A549 (cell line): ENCODE measurements at regions not wholly inside any gene's neighbourhood (a gene's known extent, or its start where the extent isn't known, plus 50 kb on each side); places are given as distances from the start of the nearest gene placed in this dataset.

Experiments
- ATAC-seq, 2 experiments: fragments of 200-7000 bp in 1 of 2; fragments of >200 bp in 1 of 2; cut with Nextera tagmentation in 1 of 2; cut with Tn5 transposase in 1 of 2; 3 replicates each; pipeline versions ENCODE4 v1.8.0 to v1.9.1; 2018 to 2020; ENCODE audit warnings: mild to moderate bottlenecking in 1 of 2, moderate library complexity in 1 of 2
- CTCF ChIA-PET: fragments of 300-600 bp; sonication (Branson Sonifier 250); formaldehyde crosslinking; extraction: SDS; loops from one replicate; lab custom pipeline; 2021; ENCODE audit warnings: antibody characterized with exemption, inconsistent platforms; lab: Yijun Ruan, JAX
- POLR2A ChIA-PET: fragments of 350-600 bp; formaldehyde crosslinking; extraction: SDS; loops from one replicate; lab custom pipeline; 2021; ENCODE audit warnings: antibody characterized with exemption, inconsistent platforms; lab: Yijun Ruan, JAX
- DNase-seq, 2 experiments: peaks; one replicate each; pipeline versions ENCODE4 v3.0.0 to v3.0.0-alpha.2; 2011 to 2016; ENCODE audit warnings: low read depth in 1 of 2, low spot score in 1 of 2
- FAIRE-seq: peaks from 2 replicates; lab custom pipeline; 2011; peaks lifted over from hg19 to GRCh38; lab: Jason Lieb, UNC
- H3K27ac ChIP-seq, 2 experiments: fragments of >200 bp; sonication (Bioruptor Twin); formaldehyde crosslinking; 3 replicates each; pipeline ENCODE4 v1.5.1; 2016 to 2017
- H3K4me1 ChIP-seq: fragments of >200 bp; sonication (Bioruptor Twin); formaldehyde crosslinking; 3 replicates; pipeline ENCODE4 v1.6.1; 2016
- H3K4me2 ChIP-seq: fragments of >200 bp; sonication (Bioruptor Twin); formaldehyde crosslinking; 3 replicates; pipeline ENCODE4 v1.6.1; 2016
- H3K4me3 ChIP-seq: fragments of >200 bp; sonication (Bioruptor Twin); formaldehyde crosslinking; 3 replicates; pipeline ENCODE4 v1.5.1; 2016
- H3K9me3 ChIP-seq: fragments of >200 bp; sonication (Bioruptor Twin); formaldehyde crosslinking; 3 replicates; pipeline ENCODE4 v1.6.1; 2016
- BHLHE40 ChIP-seq: IDR thresholded peaks from 2 replicates; pipeline ENCODE4 v1.6.1; 2012; ENCODE audit warnings: low read depth, low read length, inconsistent platforms
- CBX2 ChIP-seq: fragments of 200-600 bp; sonication (generic); IDR thresholded peaks from 2 replicates; pipeline ENCODE4 v1.6.1; 2016; ENCODE audit warnings: low read depth, mild to moderate bottlenecking, borderline replicate concordance
- CEBPB ChIP-seq, 2 experiments: fragments of >200 bp in 1 of 2; sonication (Bioruptor Twin) in 1 of 2; formaldehyde crosslinking in 1 of 2; IDR thresholded peaks; 2 replicates each; pipeline ENCODE4 v1.6.1; 2012 to 2016
- EHF ChIP-seq: fragments of 250-450 bp; sonication (Bioruptor Pico); IDR thresholded peaks from 2 replicates; pipeline ENCODE4 v1.5.0; 2020; ENCODE audit warnings: mild to moderate bottlenecking
- FOSB ChIP-seq: fragments of 250-450 bp; sonication (Bioruptor Pico); IDR thresholded peaks from 2 replicates; pipeline ENCODE4 v1.5.0; 2020; ENCODE audit warnings: mild to moderate bottlenecking, moderate library complexity
- GATA3 ChIP-seq: IDR thresholded peaks from 2 replicates; pipeline ENCODE4 v1.6.1; 2012; ENCODE audit warnings: borderline replicate concordance
- HEYL ChIP-seq: fragments of 250-450 bp; sonication (Bioruptor Pico); IDR thresholded peaks from 2 replicates; pipeline ENCODE4 v1.8.0; 2021; ENCODE audit warnings: mild to moderate bottlenecking, moderate library complexity
- HOXB5 ChIP-seq: fragments of 250-450 bp; sonication (Bioruptor Pico); IDR thresholded peaks from 2 replicates; pipeline ENCODE4 v1.5.0; 2020; ENCODE audit warnings: mild to moderate bottlenecking, moderate library complexity
- KDM5A ChIP-seq: fragments of 200-600 bp; sonication (generic); IDR thresholded peaks from 2 replicates; pipeline ENCODE4 v1.6.1; 2016; ENCODE audit warnings: antibody characterized with exemption, mild to moderate bottlenecking
- NPAS2 ChIP-seq: fragments of 250-450 bp; sonication (Bioruptor Pico); IDR thresholded peaks from 2 replicates; pipeline ENCODE4 v1.8.0; 2022; ENCODE audit warnings: mild to moderate bottlenecking, moderate library complexity, borderline replicate concordance
- NR3C1 ChIP-seq: fragments of >200 bp; sonication (Bioruptor Twin); formaldehyde crosslinking; IDR thresholded peaks from 3 replicates; pipeline ENCODE4 v1.6.1; 2017
- PHF8 ChIP-seq: fragments of 200-600 bp; sonication (generic); IDR thresholded peaks from 2 replicates; pipeline ENCODE4 v1.6.1; 2016; ENCODE audit warnings: low read depth, mild to moderate bottlenecking, antibody characterized with exemption, moderate library complexity, borderline replicate concordance
- POLR2AphosphoS2 ChIP-seq: conservative IDR thresholded peaks from 2 replicates; pipeline ENCODE4 v1.6.1; 2012; ENCODE audit warnings: low read length, improper control_type of control experiment, inconsistent platforms
- SREBF2 ChIP-seq: fragments of 450-650 bp; IDR thresholded peaks from 2 replicates; pipeline ENCODE4 v1.6.1; 2014; ENCODE audit warnings: mild to moderate bottlenecking, moderate library complexity
- TFCP2L1 ChIP-seq: fragments of 250-450 bp; sonication (Bioruptor Pico); IDR thresholded peaks from 2 replicates; pipeline ENCODE4 v1.5.0; 2021; ENCODE audit warnings: mild to moderate bottlenecking
- TP53 ChIP-seq: fragments of 250-450 bp; sonication (Bioruptor Pico); IDR thresholded peaks from 2 replicates; pipeline ENCODE4 v1.5.0; 2021; ENCODE audit warnings: mild to moderate bottlenecking, moderate library complexity
- ZC3H11A ChIP-seq: fragments of 450-650 bp; IDR thresholded peaks from 2 replicates; pipeline ENCODE4 v1.6.1; 2014; ENCODE audit warnings: antibody characterized with exemption, mild to moderate bottlenecking
- ZNF302 ChIP-seq: fragments of 250-450 bp; sonication (Bioruptor Pico); IDR thresholded peaks from 2 replicates; pipeline ENCODE4 v1.9.0; 2021; ENCODE audit warnings: inconsistent platforms, mild to moderate bottlenecking, moderate library complexity
- WGBS: methylation state at CpG from one replicate; pipeline ENCODE4 v1.1.6; 2017; ENCODE audit errors: missing lambda C conversion rate; 5-methylcytosine and 5-hydroxymethylcytosine counted together
- TF ChIP-seq, protein P1 (sequence below): IDR thresholded peaks from 2 replicates; pipeline ENCODE4 v1.6.1; 2012
- TF ChIP-seq, protein P2 (sequence below): IDR thresholded peaks from 2 replicates; pipeline ENCODE4 v1.6.1; 2012; ENCODE audit warnings: low read depth, borderline replicate concordance
- TF ChIP-seq, protein P3 (sequence below): IDR thresholded peaks from 2 replicates; pipeline ENCODE4 v1.6.1; 2012
- TF ChIP-seq, protein P4 (sequence below): fragments of 250-450 bp; sonication (Bioruptor Pico); IDR thresholded peaks from 2 replicates; pipeline ENCODE4 v1.5.0; 2021; ENCODE audit warnings: mild to moderate bottlenecking, moderate library complexity, borderline replicate concordance
- TF ChIP-seq, protein P5 (sequence below): fragments of >200 bp; sonication (Bioruptor Twin); formaldehyde crosslinking; IDR thresholded peaks from 3 replicates; pipeline ENCODE4 v1.5.1; 2016

DNA sequence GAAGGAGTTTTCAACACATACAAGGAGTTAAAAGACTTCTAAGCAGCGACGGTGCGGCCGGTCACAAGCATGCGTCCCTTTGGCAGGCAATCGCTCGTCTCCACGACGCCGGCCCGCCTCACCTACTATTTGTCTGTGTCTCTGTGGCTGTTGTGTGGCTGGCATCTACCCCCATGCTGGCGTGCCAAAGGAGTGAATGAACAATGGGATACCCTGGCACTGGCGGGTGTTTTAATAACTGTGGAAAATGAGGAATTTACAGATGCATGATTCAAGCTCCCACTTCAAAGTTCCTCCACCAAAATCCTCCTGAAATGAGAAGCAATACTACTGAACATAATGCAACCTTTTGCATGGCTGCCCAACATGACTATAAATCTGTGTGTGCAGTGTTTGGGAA is 176.6 kb downstream of the KLF5 start:
- ChIA-PET CTCF (no interaction called here), POLR2A (no interaction called here)
- FAIRE-seq (no peak), DNase-seq (no peak), ATAC-seq (no peak)
- Histone ChIP-seq H3K4me3 (no peak overlapping the region), H3K4me1 (no peaks in the 10 kb centered on the region), H3K4me2 (no peak overlapping the region), H3K27ac (no peak overlapping the region), H3K9me3 (no peaks in the 10 kb centered on the region)
- TF ChIP-seq CEBPB (IDR thresholded peaks at IDR 0.05): no peak
- TF ChIP-seq, protein P1, sequence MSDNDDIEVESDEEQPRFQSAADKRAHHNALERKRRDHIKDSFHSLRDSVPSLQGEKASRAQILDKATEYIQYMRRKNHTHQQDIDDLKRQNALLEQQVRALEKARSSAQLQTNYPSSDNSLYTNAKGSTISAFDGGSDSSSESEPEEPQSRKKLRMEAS: no peak
- no peak for TF ChIP-seq CBX2
- no peak for TF ChIP-seq POLR2AphosphoS2
- no peak for TF ChIP-seq TP53 (CRISPR knock-in tag)
- TF ChIP-seq, protein P2, sequence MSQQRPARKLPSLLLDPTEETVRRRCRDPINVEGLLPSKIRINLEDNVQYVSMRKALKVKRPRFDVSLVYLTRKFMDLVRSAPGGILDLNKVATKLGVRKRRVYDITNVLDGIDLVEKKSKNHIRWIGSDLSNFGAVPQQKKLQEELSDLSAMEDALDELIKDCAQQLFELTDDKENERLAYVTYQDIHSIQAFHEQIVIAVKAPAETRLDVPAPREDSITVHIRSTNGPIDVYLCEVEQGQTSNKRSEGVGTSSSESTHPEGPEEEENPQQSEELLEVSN: no peak
- 97% methylated on average over 13 of the region's 13 CpGs for WGBS

DNA sequence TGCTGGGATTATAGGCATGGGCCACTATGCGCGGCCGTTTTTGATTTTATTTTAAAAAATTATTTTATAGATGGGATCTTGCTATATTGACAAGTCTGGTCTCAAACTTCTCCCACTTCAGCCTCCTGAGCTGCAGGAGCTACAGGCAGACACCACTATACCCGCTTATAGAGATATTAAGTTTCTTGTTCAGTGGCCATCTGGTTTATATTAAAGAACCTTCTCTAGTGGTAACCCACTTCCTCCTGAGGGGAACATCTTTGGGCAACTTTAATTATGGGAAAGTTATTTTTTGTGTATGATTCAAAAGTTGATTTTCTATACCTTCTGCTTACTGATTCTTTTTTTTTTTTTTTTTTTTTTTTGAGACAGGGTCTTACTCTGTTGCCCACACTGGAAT is 172.7 kb downstream of the KLF5 start:
- no peak for ATAC-seq
- POLR2A ChIA-PET: interaction anchor here (0.7 kb wide), 1 partner anchor 31 kb away, joined by 3 read pairs; no protein-coding TSS in a partner anchor
- CTCF ChIA-PET: interaction anchor here (1.0 kb wide), 1 partner anchor 173 kb away, joined by 3 read pairs; the partner anchor contains the start of gene KLF5
- 83% methylated on average over 4 of the region's 4 CpGs for WGBS
- no peak for FAIRE-seq
- Histone ChIP-seq H3K4me3 (no peak overlapping the region), H3K27ac (no peak overlapping the region), H3K9me3 (no peaks in the 10 kb centered on the region), H3K4me2 (no peak overlapping the region), H3K4me1 (0 out of 3 replicates have a peak, but pooled peaks cover 3% of the 10 kb centered on the region)
- no peak for DNase-seq
- no peak for TF ChIP-seq ZNF302
- TF ChIP-seq, protein P3, sequence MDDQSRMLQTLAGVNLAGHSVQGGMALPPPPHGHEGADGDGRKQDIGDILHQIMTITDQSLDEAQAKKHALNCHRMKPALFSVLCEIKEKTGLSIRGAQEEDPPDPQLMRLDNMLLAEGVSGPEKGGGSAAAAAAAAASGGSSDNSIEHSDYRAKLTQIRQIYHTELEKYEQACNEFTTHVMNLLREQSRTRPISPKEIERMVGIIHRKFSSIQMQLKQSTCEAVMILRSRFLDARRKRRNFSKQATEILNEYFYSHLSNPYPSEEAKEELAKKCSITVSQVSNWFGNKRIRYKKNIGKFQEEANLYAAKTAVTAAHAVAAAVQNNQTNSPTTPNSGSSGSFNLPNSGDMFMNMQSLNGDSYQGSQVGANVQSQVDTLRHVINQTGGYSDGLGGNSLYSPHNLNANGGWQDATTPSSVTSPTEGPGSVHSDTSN: no peak
- TF ChIP-seq, protein P4, sequence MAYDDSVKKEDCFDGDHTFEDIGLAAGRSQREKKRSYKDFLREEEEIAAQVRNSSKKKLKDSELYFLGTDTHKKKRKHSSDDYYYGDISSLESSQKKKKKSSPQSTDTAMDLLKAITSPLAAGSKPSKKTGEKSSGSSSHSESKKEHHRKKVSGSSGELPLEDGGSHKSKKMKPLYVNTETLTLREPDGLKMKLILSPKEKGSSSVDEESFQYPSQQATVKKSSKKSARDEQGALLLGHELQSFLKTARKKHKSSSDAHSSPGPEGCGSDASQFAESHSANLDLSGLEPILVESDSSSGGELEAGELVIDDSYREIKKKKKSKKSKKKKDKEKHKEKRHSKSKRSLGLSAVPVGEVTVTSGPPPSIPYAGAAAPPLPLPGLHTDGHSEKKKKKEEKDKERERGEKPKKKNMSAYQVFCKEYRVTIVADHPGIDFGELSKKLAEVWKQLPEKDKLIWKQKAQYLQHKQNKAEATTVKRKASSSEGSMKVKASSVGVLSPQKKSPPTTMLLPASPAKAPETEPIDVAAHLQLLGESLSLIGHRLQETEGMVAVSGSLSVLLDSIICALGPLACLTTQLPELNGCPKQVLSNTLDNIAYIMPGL (CRISPR knock-in tag): no peak
- TF ChIP-seq HOXB5 (CRISPR knock-in tag): no peak
- no peak for TF ChIP-seq CEBPB (IDR thresholded peaks at IDR 0.05)
- no peak for TF ChIP-seq BHLHE40
- no peak for TF ChIP-seq ZC3H11A
- TF ChIP-seq NPAS2 (CRISPR knock-in tag): no peak
- TF ChIP-seq, protein P5, sequence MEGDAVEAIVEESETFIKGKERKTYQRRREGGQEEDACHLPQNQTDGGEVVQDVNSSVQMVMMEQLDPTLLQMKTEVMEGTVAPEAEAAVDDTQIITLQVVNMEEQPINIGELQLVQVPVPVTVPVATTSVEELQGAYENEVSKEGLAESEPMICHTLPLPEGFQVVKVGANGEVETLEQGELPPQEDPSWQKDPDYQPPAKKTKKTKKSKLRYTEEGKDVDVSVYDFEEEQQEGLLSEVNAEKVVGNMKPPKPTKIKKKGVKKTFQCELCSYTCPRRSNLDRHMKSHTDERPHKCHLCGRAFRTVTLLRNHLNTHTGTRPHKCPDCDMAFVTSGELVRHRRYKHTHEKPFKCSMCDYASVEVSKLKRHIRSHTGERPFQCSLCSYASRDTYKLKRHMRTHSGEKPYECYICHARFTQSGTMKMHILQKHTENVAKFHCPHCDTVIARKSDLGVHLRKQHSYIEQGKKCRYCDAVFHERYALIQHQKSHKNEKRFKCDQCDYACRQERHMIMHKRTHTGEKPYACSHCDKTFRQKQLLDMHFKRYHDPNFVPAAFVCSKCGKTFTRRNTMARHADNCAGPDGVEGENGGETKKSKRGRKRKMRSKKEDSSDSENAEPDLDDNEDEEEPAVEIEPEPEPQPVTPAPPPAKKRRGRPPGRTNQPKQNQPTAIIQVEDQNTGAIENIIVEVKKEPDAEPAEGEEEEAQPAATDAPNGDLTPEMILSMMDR: no peak
- TF ChIP-seq TFCP2L1 (CRISPR knock-in tag): no peak
- no peak for TF ChIP-seq CBX2

DNA sequence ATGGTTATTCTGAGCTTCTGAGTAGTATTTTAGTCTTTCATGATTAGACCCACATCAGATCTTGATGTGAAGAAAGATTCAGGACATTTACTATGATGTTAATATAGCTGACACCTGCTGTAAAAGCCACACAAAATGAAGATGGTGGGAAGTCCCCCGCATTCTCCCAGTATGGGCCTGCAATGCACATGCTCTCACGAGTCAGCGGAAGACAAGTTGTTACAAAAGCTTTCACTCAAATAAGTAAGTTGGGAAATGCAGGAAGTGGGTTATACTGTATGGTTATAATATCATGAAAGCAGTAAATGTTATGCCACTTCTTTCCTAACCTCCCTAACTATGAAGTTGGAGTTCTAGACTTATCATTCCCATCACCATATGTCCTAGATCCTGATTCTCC is 171.9 kb downstream of the KLF5 start:
- POLR2A ChIA-PET: interaction anchor here (0.7 kb wide), 1 partner anchor 31 kb away, joined by 3 read pairs; no protein-coding TSS in a partner anchor
- WGBS: 93% methylated on average over 3 of the region's 3 CpGs
- Histone ChIP-seq H3K4me2 (no peak overlapping the region), H3K9me3 (no peaks in the 10 kb centered on the region), H3K4me1 (0 out of 3 replicates have a peak, but pooled peaks cover 3% of the 10 kb centered on the region), H3K4me3 (no peak overlapping the region), H3K27ac (no peak overlapping the region)
- ATAC-seq (no peak), DNase-seq (no peak), FAIRE-seq (no peak)
- TF ChIP-seq TP53 (CRISPR knock-in tag) (no peak), PHF8 (no peak), GATA3 (no peak), NPAS2 (CRISPR knock-in tag) (no peak), KDM5A (no peak), SREBF2 (no peak), FOSB (no peak), HEYL (no peak), HOXB5 (CRISPR knock-in tag) (no peak), CEBPB (IDR thresholded peaks at IDR 0.05) (no peak), ZNF302 (no peak), NR3C1 (no peak), EHF (CRISPR knock-in tag) (no peak), POLR2AphosphoS2 (no peak), TFCP2L1 (CRISPR knock-in tag) (no peak)
- CTCF ChIA-PET: no interaction called here
